ENCODE measurements at regions not wholly inside any gene's neighbourhood (a gene's known extent, or its start where the extent isn't known, plus 50 kb on each side); places are given as distances from the start of the nearest gene placed in this dataset.

GRCh38 chr10:62894156-62894555 is 78.0 kb upstream of the EGR2 start:
- no peaks in the 10 kb centered on the region for H3K9me3 Mint-ChIP-seq (ENCODE audit: insufficient read depth)
- no peak overlapping the region for H3K4me3 Mint-ChIP-seq
- POLR2A ChIA-PET: no interaction called here

DNA sequence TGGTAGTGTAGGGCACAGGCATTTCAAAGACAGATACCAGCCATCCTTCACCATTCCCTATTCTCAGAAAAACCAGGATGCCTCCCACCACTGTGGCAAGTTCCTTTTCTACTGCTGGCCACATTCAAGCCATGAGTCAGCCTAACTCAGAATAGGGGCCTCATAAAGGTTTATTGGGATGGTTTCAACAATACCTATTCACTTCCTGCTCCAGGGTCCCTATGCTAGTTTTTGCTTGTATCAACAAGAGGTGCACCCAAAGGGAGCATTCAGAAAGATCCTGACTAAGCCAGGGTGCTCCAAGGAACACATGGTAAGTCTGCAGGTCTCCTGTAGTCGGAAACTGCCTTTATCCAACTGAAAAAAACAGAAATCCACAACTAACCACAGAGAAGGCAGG is 76.9 kb upstream of the EGR2 start:
- Mint-ChIP-seq H3K4me1 (ENCODE audit: low read depth) (no peaks in the 10 kb centered on the region), H3K9me3 (ENCODE audit: insufficient read depth) (no peaks in the 10 kb centered on the region), H3K36me3 (ENCODE audit: low read depth) (no peaks in the 10 kb centered on the region), H3K27me3 (ENCODE audit: low read depth) (peaks cover 2% of the 10 kb centered on the region), H3K4me3 (no peak overlapping the region), H3K27ac (no peak overlapping the region)
- ChIA-PET CTCF (no interaction called here), POLR2A (no interaction called here)
- no peak for ATAC-seq
- no peak for DNase-seq

More at GRCh38 chr10:62894156-62894555, 78.0 kb upstream of the EGR2 start:
- DNase-seq (no peak), ATAC-seq (no peak)
- Mint-ChIP-seq H3K27ac (no peak overlapping the region), H3K4me1 (ENCODE audit: low read depth) (no peaks in the 10 kb centered on the region), H3K36me3 (ENCODE audit: low read depth) (no peaks in the 10 kb centered on the region), H3K27me3 (ENCODE audit: low read depth) (no peaks in the 10 kb centered on the region)
- CTCF ChIA-PET: no interaction called here

DNA sequence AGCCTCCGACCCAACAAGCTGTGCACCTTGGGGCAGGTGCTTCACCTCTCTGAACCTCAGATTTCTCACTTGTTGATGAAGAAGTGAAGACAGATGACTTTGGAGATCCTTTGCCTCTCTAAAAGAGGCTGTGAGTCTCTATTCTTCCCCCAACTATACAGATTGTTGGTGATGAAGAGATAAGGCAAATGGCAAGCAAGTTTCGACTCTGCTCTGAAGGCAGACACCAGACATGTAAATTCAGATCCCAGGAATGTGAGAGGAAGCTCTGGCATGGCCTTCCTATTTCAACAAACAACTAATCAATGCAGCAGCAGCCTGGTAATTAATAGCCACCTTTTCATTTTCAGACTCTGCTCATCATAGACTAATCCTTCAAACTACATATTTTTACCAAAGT is 74.2 kb upstream of the EGR2 start:
- POLR2A ChIA-PET: no interaction called here
- Mint-ChIP-seq H3K27me3 (ENCODE audit: low read depth) (peaks cover 7% of the 10 kb centered on the region), H3K4me3 (no peak overlapping the region), H3K36me3 (ENCODE audit: low read depth) (no peaks in the 10 kb centered on the region), H3K9me3 (ENCODE audit: insufficient read depth) (no peaks in the 10 kb centered on the region), H3K4me1 (ENCODE audit: low read depth) (no peaks in the 10 kb centered on the region), H3K27ac (no peak overlapping the region)
- ATAC-seq (no peak), DNase-seq (no peak)
- CTCF ChIA-PET: no interaction called here

DNA sequence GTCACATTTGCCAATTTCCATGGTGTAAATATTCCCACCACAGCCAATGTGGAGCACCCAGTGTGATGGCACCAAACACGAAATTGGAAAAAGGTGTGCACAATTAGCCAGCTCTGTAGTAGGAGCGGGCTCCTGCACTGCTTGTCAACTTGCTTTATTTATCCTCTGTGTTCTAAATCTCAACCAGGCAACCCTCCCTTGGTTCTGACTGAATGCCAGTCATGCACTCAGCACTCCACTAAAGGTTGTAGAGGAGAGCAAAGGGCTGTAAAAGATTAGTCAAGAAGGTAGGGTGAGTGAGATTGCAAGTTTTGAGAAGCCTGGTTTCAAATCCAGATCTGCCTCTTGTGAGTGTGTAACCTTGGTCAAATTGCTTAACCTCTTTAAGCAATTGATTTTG is 71.5 kb upstream of the EGR2 start:
- no peaks in the 10 kb centered on the region for H3K9me3 Mint-ChIP-seq (ENCODE audit: insufficient read depth)
- H3K4me3 Mint-ChIP-seq: no peak overlapping the region
- no peak for DNase-seq
- ChIA-PET CTCF (no interaction called here), POLR2A (no interaction called here)
- no peak overlapping the region for H3K27ac Mint-ChIP-seq
- peaks cover 21% of the 10 kb centered on the region for H3K27me3 Mint-ChIP-seq (ENCODE audit: low read depth)
- no peak for ATAC-seq
- H3K4me1 Mint-ChIP-seq (ENCODE audit: low read depth): no peaks in the 10 kb centered on the region
- no peaks in the 10 kb centered on the region for H3K36me3 Mint-ChIP-seq (ENCODE audit: low read depth)

DNA sequence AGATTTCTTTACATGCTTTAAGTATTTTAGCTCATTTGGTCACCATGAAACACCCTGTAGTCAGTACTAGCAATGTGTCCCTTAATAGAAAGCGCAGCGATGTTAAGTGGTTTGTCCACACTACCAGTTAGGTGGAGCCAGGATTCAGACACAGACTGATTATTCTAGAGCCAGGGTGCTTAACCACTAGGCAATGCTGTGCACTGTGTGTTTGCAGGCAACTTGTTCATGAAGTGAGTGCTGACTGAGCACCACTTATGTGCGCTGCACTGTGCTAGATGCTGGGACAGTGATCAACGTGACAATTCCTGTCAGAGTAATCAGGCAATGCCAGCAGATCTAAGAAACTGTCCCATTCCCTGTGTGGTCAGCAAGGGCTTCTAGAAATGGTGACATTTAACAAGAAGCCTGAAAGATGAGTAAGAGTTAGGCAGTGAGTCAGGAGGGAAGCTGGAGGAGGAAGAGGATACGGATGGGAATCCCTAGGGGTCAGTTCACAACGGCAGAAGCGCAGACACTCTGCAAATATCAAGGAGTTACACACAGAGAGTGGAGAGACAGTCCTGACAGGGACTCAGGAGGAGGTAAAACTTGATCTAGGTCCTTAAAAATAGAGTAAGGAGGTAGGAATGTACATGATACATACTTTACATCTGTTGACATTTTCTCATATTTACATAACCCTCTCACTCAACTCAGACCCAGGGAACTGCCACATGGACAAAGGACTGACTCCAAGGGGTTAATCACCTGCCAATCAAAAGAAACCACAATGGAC is 69.7 kb upstream of the EGR2 start:
- ChIA-PET POLR2A (no interaction called here), CTCF (no interaction called here)
- ATAC-seq: no peak
- H3K27me3 Mint-ChIP-seq (ENCODE audit: low read depth): peaks cover 29% of the 10 kb centered on the region
- H3K9me3 Mint-ChIP-seq (ENCODE audit: insufficient read depth): no peaks in the 10 kb centered on the region
- no peak overlapping the region for H3K27ac Mint-ChIP-seq
- H3K36me3 Mint-ChIP-seq (ENCODE audit: low read depth): no peaks in the 10 kb centered on the region
- H3K4me1 Mint-ChIP-seq (ENCODE audit: low read depth): no peaks in the 10 kb centered on the region
- H3K4me3 Mint-ChIP-seq: no peak overlapping the region
- no peak for DNase-seq

DNA sequence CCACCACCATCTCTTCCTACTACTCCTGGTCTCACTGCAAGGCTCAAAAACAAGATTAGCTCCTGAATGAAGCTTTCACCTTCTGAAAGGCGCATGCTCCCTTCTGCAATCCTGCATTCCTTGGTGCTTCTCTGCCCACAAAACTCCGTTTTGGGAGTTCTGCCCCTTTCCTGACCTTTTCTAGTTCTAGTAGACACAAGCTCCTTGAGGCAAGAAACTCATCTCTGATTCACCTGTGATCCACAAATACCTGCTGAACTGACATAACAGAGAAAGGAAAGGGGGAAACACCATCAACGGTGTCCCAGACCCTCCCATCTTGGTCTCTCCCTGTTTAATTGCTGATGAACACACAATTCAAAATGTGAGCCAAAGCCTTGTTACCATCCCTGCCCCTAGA is 64.0 kb upstream of the EGR2 start:
- Mint-ChIP-seq H3K27ac (no peak overlapping the region), H3K4me3 (no peak overlapping the region), H3K36me3 (ENCODE audit: low read depth) (no peaks in the 10 kb centered on the region), H3K4me1 (ENCODE audit: low read depth) (no peaks in the 10 kb centered on the region), H3K27me3 (ENCODE audit: low read depth) (peaks cover 34% of the 10 kb centered on the region), H3K9me3 (ENCODE audit: insufficient read depth) (no peaks in the 10 kb centered on the region)
- DNase-seq (no peak), ATAC-seq (no peak)
- CTCF ChIA-PET: interaction anchor here (1.4 kb wide), 1 partner anchor 11 kb away, joined by 3 read pairs; no protein-coding TSS in a partner anchor
- POLR2A ChIA-PET: no interaction called here

DNA sequence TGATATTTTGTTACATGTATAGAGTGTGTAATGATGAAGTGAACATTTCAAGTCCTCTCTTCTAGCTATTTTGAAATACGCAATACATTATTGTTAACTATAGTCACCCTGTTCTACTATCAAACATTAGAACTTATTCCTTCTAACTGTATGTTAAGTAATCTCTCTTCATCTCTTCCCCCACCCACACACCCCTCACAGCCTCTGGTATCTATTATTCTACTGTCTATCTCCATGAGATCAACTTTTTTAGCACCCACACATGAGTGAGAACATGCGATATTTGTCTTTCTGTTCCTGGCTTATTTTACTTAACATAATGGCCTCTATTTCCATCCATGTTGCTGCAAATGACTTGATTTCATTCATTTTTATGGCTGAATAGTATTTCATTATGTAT is 57.7 kb upstream of the EGR2 start:
- Mint-ChIP-seq H3K9me3 (ENCODE audit: insufficient read depth) (no peaks in the 10 kb centered on the region), H3K36me3 (ENCODE audit: low read depth) (no peaks in the 10 kb centered on the region), H3K27me3 (ENCODE audit: low read depth) (peaks cover 12% of the 10 kb centered on the region), H3K4me1 (ENCODE audit: low read depth) (peaks cover 3% of the 10 kb centered on the region), H3K27ac (no peak overlapping the region), H3K4me3 (no peak overlapping the region)
- ChIA-PET POLR2A (no interaction called here), CTCF (no interaction called here)
- no peak for ATAC-seq
- DNase-seq: no peak

DNA sequence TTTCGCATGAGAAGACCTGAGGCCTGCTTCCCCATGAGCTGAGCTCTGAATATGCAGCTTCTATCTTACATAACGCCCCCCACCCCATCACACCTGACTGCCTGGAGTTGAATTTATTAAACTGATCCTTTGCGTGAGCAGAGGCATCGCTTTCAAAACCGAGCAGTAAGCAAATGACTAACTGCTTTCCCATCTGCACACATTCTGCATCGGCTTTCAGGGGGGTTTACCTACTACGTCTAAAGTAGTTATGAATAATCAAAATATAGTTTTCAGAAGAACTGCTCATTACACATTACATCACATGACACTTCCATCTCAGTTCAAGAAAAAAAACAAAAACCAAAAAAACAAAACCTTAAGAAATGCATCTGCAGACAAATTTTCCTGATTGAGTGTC is 54.7 kb upstream of the EGR2 start:
- H3K9me3 Mint-ChIP-seq (ENCODE audit: insufficient read depth): no peaks in the 10 kb centered on the region
- H3K4me1 Mint-ChIP-seq (ENCODE audit: low read depth): peaks cover 3% of the 10 kb centered on the region
- H3K36me3 Mint-ChIP-seq (ENCODE audit: low read depth): no peaks in the 10 kb centered on the region
- no peak overlapping the region for H3K4me3 Mint-ChIP-seq
- CTCF ChIA-PET: no interaction called here
- H3K27me3 Mint-ChIP-seq (ENCODE audit: low read depth): peaks cover 8% of the 10 kb centered on the region
- ATAC-seq: no peak
- H3K27ac Mint-ChIP-seq: no peak overlapping the region
- no peak for DNase-seq
- POLR2A ChIA-PET: interaction anchor here (0.6 kb wide), 1 partner anchor 153 kb away, joined by 3 read pairs; no protein-coding TSS in a partner anchor

- DNase-seq: no peak
Measured at GRCh38 chr10:62869958-62870357, 53.8 kb upstream of the EGR2 start.

DNA sequence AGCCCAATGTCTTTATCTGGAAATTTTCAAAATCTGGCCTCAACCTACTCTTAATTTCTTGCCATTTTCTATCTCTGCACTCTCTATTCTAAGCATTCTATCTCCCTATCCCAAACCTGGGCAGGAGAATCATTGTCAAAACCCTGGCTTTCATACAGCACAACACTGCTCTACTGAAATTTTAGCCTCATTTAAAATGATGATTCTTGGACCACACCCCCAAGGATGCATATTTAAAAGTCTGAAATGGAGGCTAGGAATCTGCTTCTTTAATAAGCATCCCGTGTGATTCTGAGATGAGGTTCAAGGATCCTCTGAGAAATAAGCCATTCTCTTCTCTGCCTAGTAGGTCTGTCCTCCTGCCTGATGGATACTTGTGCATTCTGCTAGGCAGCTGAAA is 50.8 kb upstream of the EGR2 start:
- Mint-ChIP-seq H3K36me3 (ENCODE audit: low read depth) (no peaks in the 10 kb centered on the region), H3K27me3 (ENCODE audit: low read depth) (peaks cover 6% of the 10 kb centered on the region), H3K4me1 (ENCODE audit: low read depth) (peaks cover 4% of the 10 kb centered on the region), H3K27ac (no peak overlapping the region), H3K4me3 (no peak overlapping the region), H3K9me3 (ENCODE audit: insufficient read depth) (no peaks in the 10 kb centered on the region)
- DNase-seq: no peak
- ChIA-PET POLR2A (no interaction called here), CTCF (no interaction called here)
- ATAC-seq: no peak

More at GRCh38 chr10:62869958-62870357, 53.8 kb upstream of the EGR2 start:
- ATAC-seq: no peak
- ChIA-PET CTCF (interaction anchor here (0.7 kb wide), 1 partner anchor 52 kb away, joined by 3 read pairs; no protein-coding TSS in a partner anchor), POLR2A (no interaction called here)
- Mint-ChIP-seq H3K4me1 (ENCODE audit: low read depth) (peaks cover 3% of the 10 kb centered on the region), H3K27me3 (ENCODE audit: low read depth) (peaks cover 8% of the 10 kb centered on the region), H3K27ac (no peak overlapping the region), H3K4me3 (no peak overlapping the region), H3K36me3 (ENCODE audit: low read depth) (no peaks in the 10 kb centered on the region), H3K9me3 (ENCODE audit: insufficient read depth) (no peaks in the 10 kb centered on the region)

DNA sequence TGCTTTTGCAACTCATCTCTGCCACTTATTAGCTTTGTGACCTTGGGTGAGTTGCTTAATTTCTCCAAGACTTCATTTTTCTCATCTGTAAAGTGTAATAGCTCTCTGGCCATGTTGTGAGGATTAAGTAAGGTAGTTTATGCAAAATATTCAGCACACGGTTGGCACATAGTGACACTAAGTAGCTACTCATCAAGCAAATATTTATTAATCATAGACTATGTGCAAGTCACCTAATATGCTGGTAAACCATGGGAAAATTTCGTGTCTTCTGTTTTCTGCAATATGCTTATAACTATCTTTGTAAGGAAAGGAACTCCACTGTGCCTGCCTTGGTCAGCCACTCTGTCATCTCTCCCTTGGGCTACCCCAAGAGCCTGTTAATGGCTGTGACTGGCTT is 50.3 kb upstream of the EGR2 start:
- H3K4me3 Mint-ChIP-seq: no peak overlapping the region
- ChIA-PET POLR2A (no interaction called here), CTCF (no interaction called here)
- peaks cover 5% of the 10 kb centered on the region for H3K4me1 Mint-ChIP-seq (ENCODE audit: low read depth)
- DNase-seq (no peak), ATAC-seq (no peak)
- peaks cover 4% of the 10 kb centered on the region for H3K27me3 Mint-ChIP-seq (ENCODE audit: low read depth)
- no peak overlapping the region for H3K27ac Mint-ChIP-seq
- H3K9me3 Mint-ChIP-seq (ENCODE audit: insufficient read depth): no peaks in the 10 kb centered on the region
- no peaks in the 10 kb centered on the region for H3K36me3 Mint-ChIP-seq (ENCODE audit: low read depth)
